Stimulated activated naive CD4-positive, alpha-beta T cell treated with Interleukin-2 at 50 U/mL for 16 hours (primary cell): ENCODE measurements at regions not wholly inside any gene's neighbourhood (a gene's known extent, or its start where the extent isn't known, plus 50 kb on each side); places are given as distances from the start of the nearest gene placed in this dataset.

Source experiments
- DNase-seq: peaks from one replicate; lab custom pipeline; 2025; lab: John Stamatoyannopoulos, UW

- no peak for DNase-seq
These were observed 644.2 kb upstream of the SEMA6A start for GRCh38 chr5:117218789-117219188.

- no peak for DNase-seq
These were observed 638.2 kb upstream of the SEMA6A start for GRCh38 chr5:117212866-117213265.

GRCh38 chr5:117210796-117211195 is 636.2 kb upstream of the SEMA6A start:
- DNase-seq, result no peak

GRCh38 chr5:117209479-117209878 is 634.9 kb upstream of the SEMA6A start:
- no peak for DNase-seq

GRCh38 chr5:117207088-117207668 is 632.6 kb upstream of the SEMA6A start:
- DNase-seq, result no peak

- DNase-seq, result no peak
These were observed 631.3 kb upstream of the SEMA6A start for GRCh38 chr5:117205894-117206293.

GRCh38 chr5:117204926-117205869 is 630.6 kb upstream of the SEMA6A start:
- DNase-seq, result no peak

- DNase-seq, result no peak
These were observed 629.8 kb upstream of the SEMA6A start for GRCh38 chr5:117204404-117204803.

- no peak for DNase-seq
These were observed 629.0 kb upstream of the SEMA6A start for GRCh38 chr5:117203584-117203983.

GRCh38 chr5:117201001-117201400 is 626.4 kb upstream of the SEMA6A start:
- DNase-seq, result no peak

GRCh38 chr5:117195076-117195475 is 620.5 kb upstream of the SEMA6A start:
- no peak for DNase-seq

- no peak for DNase-seq
These were observed 616.6 kb upstream of the SEMA6A start for GRCh38 chr5:117191251-117191650.

- DNase-seq, result no peak
These were observed 615.2 kb upstream of the SEMA6A start for GRCh38 chr5:117189784-117190183.

GRCh38 chr5:117188211-117188610 is 613.6 kb upstream of the SEMA6A start:
- DNase-seq, result no peak

- no peak for DNase-seq
These were observed 612.1 kb upstream of the SEMA6A start for GRCh38 chr5:117186751-117187150.

GRCh38 chr5:117183326-117183725 is 608.7 kb upstream of the SEMA6A start:
- DNase-seq, result no peak

GRCh38 chr5:117182104-117182503 is 607.5 kb upstream of the SEMA6A start:
- DNase-seq, result no peak

- DNase-seq, result no peak
These were observed 602.7 kb upstream of the SEMA6A start for GRCh38 chr5:117177302-117177701.

- DNase-seq, result no peak
These were observed 590.4 kb upstream of the SEMA6A start for GRCh38 chr5:117165068-117165467.

GRCh38 chr5:117161718-117162335 is 587.2 kb upstream of the SEMA6A start:
- no peak for DNase-seq

- no peak for DNase-seq
These were observed 585.8 kb upstream of the SEMA6A start for GRCh38 chr5:117160391-117160790.

GRCh38 chr5:117149312-117149711 is 574.7 kb upstream of the SEMA6A start:
- no peak for DNase-seq

GRCh38 chr5:117144086-117144485 is 569.5 kb upstream of the SEMA6A start:
- no peak for DNase-seq
